ENCODE measurements at regions not wholly inside any gene's neighbourhood (a gene's known extent, or its start where the extent isn't known, plus 50 kb on each side); places are given as distances from the start of the nearest gene placed in this dataset.

- no peak for TF ChIP-seq POLR2A (IDR thresholded peaks at IDR 0.05; ENCODE audit: low read depth, low read length)
- TF ChIP-seq PAX5 (IDR thresholded peaks at IDR 0.05; ENCODE audit: insufficient read depth, low read length, severe bottlenecking) = no peak
- no peak for TF ChIP-seq POLR2AphosphoS5 (IDR thresholded peaks at IDR 0.05; ENCODE audit: low read depth, low read length)
- no peak for TF ChIP-seq TAF1 (IDR thresholded peaks at IDR 0.05; ENCODE audit: low read depth, low read length)
- TF ChIP-seq SPI1 (IDR thresholded peaks at IDR 0.05; ENCODE audit: low read depth, low read length) = no peak
Measured at GRCh38 chr2:13354031-13354430, 637.3 kb downstream of the TRIB2 start.
